HL-60/S4 (cell line): ENCODE measurements at regions not wholly inside any gene's neighbourhood (a gene's known extent, or its start where the extent isn't known, plus 50 kb on each side); places are given as distances from the start of the nearest gene placed in this dataset.

Experiments used
- in situ Hi-C: fragments of 300-500 bp; cut with MboI; formaldehyde crosslinking; loops from 2 replicates; pipeline ENCODE4 v1.14.3; 2022; ENCODE audit warnings: low sequenced_read_pairs

DNA sequence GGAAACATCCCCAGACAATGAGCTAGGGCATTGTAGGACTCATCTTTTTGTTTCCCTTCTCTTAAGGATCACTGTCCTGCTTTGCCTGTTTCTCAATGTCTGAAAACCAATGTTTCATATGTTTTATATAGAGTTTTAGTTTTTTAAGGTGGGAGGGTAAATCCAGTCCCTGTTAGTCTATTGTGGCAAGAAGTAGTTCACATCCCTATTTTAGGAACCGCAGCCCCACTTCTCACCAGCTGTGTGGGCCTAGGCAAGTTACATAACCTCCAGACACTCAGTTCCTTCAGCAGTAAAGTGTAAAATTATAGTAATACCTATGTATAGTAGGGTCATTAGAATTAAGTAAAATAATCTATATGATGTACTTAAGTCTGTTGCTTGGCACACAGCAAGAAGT lies 105.8 kb upstream of the WLS start:
- in situ Hi-C loops, result loop anchor here (25.0 kb wide), 1 partner anchor 226 kb away; no protein-coding TSS in a partner anchor

DNA sequence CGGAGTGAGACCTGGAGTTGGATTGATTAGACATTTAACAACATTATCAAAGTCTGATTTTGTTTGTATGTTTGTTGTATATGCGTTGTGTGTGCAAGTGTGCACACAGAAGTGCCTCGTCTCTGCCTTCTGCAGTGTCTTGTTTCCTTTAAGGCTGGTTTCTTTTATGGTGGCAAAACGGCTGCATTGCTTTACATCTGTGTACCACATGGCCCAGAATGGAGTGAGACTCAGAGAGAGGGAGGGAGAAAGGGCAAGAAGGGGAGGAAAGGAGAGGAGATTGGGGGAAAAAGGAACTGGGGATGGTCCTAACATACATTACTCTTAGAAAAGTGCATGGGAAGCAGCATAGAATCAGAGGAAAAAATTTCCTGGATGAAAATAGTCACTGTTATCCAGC lies 99.7 kb upstream of the WLS start:
- in situ Hi-C loops, result loop anchor here (25.0 kb wide), 1 partner anchor 220 kb away; no protein-coding TSS in a partner anchor

DNA sequence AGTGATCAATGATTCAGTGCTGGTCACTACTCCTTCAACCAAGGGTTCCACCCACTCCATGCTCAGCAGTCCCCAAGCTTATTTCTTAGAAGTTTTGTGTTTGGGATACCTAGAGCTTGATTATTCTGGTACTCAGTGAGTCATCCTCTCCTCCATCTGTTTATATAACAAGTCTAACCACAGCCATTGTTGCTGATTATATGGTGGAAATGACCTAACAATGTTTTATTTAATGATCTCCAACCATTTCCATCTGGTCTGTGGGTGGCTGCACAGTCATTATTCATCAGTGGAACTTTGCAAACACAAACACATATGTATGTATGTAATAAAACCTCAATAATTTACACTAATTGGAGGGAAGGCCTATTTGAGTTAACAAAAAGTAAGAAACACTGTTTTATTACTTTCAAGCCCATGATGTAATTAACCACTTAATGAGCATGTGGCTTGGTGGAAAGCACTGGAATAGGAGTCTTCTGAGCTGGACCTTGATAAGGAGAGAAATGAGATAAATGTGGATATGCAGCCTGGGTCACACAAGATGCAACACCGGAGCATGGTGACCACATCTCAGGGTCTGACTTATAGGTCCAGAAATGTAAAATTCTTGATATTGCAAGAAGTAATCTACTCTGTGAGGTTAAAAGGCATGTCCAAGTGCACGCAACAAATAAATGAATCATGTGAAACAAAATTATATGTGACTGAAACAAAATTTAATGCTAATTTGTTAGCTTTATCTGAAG lies 99.0 kb upstream of the WLS start:
- in situ Hi-C loops, result loop anchor here (25.0 kb wide), 1 partner anchor 219 kb away; no protein-coding TSS in a partner anchor

DNA sequence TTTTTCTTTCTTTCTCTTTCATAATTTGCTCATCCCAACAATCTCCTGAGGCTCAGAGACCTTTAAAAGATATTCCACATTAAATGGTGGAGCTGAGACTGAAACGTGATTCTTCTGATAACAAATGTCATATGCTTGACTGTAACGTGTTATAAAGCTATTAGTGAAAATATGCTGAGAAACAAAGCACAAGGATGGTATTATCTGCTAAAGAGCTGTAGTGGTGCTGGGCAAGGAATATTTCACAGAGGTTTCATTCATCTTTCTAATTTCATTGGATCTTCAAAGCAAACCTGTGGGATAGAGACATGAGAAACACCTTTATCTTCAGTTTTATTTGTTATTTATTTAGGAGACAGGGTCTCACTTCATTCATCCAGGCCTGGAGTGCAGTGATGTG lies 98.1 kb upstream of the WLS start:
- in situ Hi-C loops, result loop anchor here (25.0 kb wide), 1 partner anchor 218 kb away; no protein-coding TSS in a partner anchor

DNA sequence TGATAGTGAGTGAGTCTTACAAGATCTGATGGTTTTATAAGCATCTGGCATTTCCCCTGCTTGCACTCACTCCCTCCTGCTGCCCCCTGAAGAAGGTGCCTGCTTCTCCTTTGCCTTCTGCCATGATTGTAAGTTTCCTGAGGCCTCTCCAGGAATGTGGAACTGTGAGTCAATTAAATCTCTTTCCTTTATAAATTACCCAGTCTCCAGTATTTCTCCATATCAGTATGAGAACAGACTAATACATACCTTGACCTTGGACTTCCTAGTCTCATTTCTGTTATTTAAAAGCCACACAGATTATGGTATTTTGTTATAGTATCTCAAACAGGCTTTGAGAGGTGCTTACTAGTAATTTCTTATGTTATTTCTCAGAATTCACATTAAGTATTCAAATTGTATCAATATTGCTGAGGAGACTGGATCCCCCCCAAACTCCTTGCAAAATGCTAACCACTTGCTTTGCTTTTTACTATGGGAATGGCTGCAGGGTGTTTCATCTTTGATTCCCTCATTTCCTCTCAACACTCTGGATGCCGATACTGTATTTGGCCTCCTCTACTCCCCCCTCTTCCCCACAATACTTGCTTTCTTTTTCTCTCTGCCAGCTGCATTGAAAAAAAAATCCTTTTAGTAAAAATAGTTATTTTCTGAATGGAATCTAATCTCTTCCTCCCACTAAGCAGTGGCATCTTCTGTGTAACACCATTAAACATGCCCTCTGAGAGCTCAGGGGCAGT lies 96.9 kb upstream of the WLS start:
- in situ Hi-C loops, result loop anchor here (25.0 kb wide), 1 partner anchor 217 kb away; no protein-coding TSS in a partner anchor

DNA sequence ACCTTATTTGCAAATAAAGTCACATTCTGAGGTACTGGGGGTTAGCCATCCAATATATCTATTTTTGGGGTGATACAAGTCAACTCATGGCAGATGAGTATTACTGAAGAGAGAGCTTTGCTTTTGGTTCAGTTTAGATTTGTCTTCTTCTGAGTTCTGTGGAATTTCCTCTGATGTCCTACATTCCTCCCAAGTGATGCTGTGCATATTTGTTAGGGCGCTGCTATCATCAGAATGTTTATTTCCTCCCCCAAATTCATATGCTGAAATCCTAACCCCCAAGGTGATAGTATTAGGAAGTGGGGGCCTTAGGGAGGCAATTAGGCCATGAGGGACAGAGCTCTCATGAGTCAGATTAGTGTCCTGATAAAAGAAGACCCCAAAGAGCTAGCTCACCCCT lies 96.2 kb upstream of the WLS start:
- in situ Hi-C loops, result loop anchor here (25.0 kb wide), 1 partner anchor 216 kb away; no protein-coding TSS in a partner anchor

DNA sequence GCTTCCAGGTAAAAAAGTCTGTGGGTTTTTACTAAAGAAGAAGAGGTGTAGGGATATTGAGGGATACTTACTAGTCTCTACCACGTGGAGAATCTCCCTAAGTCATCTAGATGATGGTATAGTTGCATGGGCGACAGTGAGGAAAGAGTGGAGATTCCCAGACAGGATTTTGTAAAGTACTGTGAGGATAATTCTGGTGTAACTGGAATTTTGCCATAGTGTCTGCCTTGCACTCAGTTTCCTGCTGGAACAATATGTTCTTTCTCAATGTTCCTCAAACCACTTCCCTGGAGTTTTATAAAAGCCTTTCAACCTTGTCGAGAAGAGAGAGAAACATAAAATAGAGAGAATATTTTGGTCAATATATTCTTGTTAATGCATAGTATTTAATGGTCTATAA lies 95.1 kb upstream of the WLS start:
- in situ Hi-C loops, result loop anchor here (25.0 kb wide), 1 partner anchor 215 kb away; no protein-coding TSS in a partner anchor

DNA sequence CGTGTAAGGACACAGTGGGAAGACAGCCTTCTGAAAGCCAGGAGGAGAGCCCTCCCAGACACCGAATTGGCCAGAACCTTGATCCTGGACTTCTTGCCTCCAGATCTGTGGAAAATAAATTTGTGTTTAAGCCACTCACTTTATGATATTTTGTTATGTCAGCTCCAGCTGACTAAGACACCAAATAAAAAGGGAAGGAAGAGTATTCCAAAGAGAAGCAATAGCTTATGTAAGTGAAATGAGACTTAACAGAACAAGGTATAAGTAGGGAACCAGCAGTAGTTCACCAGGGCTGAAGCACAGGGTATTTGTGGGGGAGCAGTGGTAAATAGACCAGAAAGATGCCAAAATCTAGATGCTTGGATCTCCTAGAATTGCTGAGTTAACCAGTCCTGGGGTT lies 94.2 kb upstream of the WLS start:
- in situ Hi-C loops, result loop anchor here (25.0 kb wide), 1 partner anchor 214 kb away; no protein-coding TSS in a partner anchor

DNA sequence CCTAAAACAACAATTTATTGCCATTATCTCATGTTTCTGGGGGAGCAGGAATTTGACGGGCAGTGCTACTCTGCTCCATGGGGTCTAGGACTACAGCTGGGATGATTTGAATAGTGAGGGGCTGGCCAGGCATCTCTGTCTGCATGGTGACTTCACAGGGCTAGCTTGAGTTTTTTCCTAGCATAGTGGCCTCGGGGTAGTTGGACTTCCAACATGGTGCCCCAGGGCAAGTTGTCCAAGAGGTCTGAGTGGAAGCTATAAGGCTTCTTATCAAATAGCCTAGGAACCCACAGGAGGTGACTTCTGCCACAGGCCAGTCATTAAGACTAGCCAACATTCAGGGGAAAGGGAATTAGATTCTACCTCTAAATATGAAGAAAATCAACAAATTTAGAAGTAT lies 92.0 kb upstream of the WLS start:
- in situ Hi-C loops, result no loop called here

DNA sequence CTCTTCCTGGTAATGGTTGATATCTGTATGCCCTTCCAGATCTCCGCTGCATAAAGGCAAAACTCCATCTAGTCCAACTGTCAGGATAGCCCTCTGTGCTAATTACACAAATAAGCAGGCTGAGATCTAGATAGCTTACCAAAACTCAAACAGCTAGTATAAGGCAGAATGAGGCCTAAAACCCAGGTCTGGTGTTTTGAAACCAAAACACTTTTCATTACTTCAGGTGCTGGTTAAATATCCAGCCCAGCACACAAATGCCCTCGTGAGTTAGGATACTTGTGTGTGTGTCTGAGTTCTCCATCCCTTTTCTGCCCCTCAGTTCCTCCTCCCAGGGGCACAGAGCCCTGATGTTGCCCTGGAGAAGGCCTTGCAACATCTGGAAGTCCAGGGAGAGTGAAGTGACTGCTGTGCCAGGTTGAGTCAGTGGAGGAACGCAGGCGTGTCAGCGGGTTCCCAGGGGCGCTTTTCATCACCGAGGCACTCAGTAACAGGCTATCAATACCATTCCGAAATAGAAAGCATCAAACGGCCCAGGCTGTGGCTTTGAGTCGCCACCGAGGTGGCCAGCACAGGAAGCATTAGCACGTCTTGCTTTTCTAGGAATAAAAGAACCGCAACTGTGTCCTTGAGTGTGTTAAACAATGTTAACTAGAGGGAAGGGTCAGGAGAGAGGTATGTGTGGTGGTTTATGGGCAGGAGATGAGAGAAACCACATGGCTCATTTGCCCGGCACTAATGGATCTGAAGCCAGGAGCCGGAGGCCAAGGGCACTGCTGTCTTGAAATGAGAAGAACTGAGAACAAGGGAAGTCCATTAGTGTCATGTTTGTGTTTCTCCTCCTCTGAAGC lies 90.7 kb upstream of the WLS start:
- in situ Hi-C loops, result no loop called here

DNA sequence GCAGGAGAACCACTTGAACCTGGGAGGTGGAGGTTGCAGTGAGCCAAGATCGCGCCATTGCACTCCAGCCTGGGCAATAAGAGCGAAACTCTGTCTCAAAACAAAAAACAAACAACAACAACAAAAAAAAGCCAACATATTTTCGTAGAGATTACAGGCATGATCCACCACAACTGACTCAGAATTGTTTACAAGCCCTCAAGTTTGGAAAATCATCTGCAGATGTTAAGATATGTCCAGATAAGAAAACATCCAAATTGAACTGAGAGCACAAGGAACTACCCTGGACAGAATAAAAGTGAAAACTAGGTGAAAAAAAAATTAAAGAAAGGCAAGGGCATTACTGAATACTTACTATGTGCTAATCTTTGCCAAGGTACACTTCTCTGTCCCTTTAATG lies 89.8 kb upstream of the WLS start:
- in situ Hi-C loops, result no loop called here

DNA sequence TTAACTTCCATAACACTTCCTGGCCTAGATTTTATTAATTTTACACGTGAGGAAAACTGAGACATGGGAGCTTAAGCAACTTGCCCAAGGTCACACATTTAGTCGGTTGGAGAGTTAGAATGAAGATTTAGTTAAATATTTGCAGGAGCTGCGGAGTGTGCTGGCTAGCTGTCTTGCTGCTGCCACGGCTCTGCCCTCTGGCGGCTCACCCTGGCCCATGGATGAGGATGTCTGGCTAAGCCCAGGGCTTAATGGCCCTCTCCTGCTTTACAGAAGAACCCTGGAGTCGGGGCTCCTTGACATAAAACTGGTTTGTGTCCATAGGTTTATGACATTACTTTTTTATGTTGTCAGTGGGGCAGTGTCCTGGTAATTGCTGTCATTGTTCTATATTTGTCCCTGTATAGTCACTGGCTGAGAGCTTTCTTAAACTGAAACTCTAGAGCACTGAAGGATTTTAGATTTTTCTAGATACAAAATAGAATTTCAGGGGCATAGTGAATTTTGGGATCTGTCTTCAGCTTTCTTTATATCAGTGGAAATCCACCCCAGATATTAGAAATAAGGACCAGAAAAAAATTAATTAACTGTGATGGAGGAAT lies 88.9 kb upstream of the WLS start:
- in situ Hi-C loops, result no loop called here

DNA sequence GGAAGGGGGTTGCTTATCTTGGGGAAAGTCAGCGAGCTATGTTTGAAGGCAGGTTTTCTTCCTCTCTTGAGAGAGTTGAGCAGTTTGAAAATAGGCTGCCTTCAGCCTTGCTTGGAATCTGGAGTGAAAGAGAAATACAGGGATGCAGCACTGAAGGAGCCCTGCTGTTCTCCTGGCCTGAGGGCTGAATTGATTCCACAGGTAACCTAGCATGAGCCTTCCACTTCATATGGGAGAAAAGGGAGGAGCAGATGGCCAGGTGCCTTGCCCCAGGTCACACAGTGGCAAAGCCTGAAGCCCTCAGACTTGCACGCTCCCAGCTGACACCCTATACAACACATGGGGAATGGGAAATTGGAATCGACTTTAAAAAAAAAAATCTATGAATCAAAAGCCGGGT lies 88.0 kb upstream of the WLS start:
- in situ Hi-C loops, result no loop called here

DNA sequence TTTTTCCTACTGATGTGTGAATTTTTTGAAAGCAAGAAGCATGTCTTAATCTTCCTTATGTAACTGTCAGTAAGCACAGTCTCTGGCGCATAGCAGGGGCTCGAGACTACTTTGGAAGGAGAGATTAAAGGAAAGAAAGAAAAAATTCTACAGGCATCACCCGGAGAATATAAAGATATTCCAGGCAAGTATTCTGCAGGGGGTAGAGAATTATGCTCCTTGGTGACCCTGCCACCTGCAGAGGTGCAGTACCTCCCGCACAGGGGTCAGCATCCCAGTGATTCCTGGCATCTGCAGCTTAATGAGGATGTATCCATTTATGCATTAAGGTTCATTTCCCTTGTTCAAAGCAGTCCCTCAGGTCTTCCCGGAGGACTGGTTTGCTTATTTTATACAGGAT lies 87.6 kb upstream of the WLS start:
- in situ Hi-C loops, result no loop called here

DNA sequence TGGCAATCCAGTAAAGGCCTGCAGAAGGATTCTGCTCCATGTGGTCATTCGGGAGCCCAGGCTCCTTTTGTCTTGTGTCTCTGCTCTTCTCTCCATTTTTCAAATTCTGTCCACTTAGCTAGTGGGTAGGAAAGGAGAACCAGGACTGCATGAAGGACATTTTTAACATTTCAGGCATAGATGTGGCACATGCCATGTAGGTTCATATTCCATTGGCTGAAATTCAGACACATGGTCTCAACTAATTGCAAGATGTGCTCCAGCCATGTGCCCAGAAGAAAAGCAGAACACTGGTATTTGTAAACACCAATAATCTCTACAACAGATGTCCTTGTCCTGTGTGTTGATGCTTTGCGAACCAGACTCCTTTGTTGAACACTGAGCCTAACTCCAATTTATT lies 85.2 kb upstream of the WLS start:
- in situ Hi-C loops, result no loop called here

DNA sequence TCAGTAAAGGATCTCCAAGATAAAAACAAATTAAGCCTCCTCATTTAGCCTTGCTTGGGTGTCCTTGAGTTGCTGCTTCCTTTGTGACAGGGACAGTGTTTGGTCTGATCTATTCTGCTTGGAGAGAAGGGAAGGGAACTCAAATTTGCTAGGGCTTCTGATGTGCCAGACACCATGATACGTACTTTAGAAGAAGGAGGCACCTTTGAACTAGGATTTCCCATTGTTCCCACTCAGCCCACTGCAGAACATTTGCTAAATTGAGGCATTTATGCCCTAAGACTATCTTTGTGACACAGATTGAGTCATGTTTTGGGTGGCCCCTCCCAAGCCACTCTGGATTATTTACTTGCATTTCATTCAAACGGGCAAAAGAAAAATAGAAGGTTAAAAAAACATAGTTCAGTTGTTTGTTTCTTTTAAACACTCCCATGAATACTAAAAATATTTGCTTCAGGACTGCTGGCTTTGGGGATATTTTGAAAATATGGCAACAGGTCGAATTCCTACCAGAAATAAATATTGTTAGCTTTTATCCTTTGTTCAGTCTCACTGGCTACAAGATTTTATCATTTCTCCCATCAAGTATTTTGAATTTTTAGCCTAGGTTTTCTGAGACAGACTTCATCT lies 81.9 kb upstream of the WLS start:
- in situ Hi-C loops, result no loop called here

DNA sequence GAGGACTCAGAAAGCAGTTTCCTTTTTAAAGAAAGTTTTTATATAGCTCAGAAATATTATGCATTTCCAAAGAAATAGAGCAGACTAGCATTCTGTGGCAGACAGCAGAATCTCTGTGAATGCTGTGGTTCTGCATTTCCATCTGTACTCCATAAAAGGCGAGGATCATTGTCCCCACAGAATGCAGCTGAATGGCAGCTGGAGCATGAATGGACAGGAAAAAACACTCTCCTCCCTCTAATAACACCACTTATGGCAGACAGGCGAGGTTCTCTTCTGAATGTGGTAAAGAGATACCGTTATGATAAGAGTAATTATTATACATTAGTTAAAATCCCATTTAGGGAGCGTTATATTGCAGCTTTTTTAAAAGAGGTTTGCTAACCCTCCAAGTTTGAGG lies 81.4 kb upstream of the WLS start:
- in situ Hi-C loops, result no loop called here

DNA sequence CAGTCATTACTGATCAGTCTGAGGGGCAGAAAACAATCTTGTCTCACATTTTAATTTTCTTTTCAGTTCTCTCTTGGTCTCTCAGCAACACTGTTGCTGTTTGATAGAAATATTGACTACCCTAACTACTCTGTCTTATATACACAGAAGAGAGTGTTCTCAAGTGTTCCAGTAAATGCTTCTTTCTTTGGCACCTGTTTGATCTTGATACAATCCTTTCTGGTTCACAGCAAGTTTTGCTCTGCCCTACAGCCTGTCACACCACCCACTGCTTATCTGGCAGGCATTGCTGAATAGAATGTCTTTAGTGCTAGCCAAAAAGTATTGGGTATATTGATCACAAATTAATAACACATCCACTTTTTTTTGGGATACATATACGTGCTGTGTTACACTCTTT lies 75.7 kb upstream of the WLS start:
- in situ Hi-C loops, result no loop called here

DNA sequence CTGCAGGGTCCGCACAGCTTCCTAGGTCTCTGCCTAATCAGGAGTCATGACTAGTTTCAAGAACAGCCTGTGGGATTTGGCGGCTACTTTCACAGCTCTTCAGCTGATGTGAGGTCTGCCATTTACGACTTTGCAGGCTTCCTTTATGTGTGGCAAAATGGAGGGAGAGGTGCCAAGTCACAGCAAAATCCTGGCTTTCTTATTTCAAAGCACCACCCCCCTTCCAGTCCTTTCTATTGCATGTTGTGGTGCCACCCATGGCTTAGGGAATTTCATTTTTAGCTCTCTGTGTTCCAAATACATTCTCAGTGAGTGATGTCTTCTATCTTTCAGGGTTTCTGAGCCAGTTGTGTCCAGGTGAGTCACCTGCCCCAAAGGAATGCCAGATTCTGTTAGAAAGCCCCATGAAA lies 75.1 kb upstream of the WLS start:
- in situ Hi-C loops, result no loop called here

DNA sequence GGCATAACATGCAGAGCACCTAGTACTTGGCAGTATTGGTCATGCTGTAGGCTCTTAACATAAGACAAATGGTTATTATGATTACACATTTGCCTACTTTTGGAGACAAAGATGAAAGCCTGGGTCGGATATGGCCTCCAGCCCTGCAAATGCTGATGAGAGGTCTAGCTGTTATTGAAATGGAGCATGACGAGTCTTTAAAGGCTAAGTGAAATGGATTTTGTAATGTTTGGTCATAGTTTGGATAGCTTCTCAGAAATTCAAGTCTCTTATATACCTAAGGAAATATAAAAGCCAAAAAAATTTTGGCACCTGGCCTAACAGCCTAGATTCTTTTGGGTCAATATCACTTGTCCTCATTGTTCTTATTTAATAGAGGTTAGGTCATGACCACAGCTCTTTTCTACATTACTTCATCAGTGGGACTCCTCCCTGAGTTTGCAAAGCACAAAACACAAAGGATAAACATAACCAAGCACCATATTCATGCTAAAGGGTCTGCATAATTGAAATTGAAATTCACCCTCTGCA lies 69.2 kb upstream of the WLS start:
- in situ Hi-C loops, result no loop called here
